Stomach (tissue), 4 donors: ENCODE measurements at regions not wholly inside any gene's neighbourhood (a gene's known extent, or its start where the extent isn't known, plus 50 kb on each side); places are given as distances from the start of the nearest gene placed in this dataset.

ENCODE experiments used
- EP300 ChIP-seq: sonication (generic); formaldehyde crosslinking; IDR thresholded peaks from one replicate; pipeline ENCODE4 v1.6.1; 2017; ENCODE audit warnings: antibody characterized with exemption
- POLR2A ChIP-seq, 4 donors: fragments of 450-650 bp; IDR thresholded peaks; one replicate each; pipeline ENCODE4 v1.6.1; 2016; ENCODE audit warnings: antibody characterized with exemption in 4 of 4, control low read depth in 2 of 4, mild to moderate bottlenecking in 1 of 4, moderate library complexity in 1 of 4
- POLR2AphosphoS5 ChIP-seq, 3 donors: sonication (generic); formaldehyde crosslinking; IDR thresholded peaks; one replicate each; pipeline ENCODE4 v1.6.1; 2016; ENCODE audit warnings: antibody characterized with exemption in 3 of 3
- TF ChIP-seq, protein P1 (sequence below), 7 experiments: fragments of 450-650 bp in 4 of 7; fragments of 200-600 bp in 3 of 7; sonication (generic) in 3 of 7; IDR thresholded peaks; one replicate each; pipeline ENCODE4 v1.5.1; 2016 to 2019; ENCODE audit warnings: antibody characterized with exemption in 7 of 7, control low read depth in 2 of 7, mild to moderate bottlenecking in 1 of 7

DNA sequence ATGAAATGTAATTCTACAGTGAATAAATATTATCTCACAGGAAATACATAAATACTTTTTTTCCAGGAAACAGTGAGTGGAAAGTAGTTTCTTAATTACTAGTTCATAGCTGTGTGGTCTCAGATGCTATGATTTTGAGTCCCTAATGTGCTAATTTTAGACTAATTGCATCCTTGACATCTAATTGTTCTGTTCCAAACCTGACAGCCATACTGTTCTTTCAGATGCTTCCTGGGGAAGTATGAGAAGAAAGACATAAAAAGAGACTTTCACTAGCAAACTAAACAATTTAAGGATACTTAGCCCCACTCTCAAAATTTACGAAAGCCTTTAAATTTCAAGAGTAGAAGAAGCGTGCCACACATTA, 350.9 kb upstream of the CDH20 start:
- TF ChIP-seq, protein P1, sequence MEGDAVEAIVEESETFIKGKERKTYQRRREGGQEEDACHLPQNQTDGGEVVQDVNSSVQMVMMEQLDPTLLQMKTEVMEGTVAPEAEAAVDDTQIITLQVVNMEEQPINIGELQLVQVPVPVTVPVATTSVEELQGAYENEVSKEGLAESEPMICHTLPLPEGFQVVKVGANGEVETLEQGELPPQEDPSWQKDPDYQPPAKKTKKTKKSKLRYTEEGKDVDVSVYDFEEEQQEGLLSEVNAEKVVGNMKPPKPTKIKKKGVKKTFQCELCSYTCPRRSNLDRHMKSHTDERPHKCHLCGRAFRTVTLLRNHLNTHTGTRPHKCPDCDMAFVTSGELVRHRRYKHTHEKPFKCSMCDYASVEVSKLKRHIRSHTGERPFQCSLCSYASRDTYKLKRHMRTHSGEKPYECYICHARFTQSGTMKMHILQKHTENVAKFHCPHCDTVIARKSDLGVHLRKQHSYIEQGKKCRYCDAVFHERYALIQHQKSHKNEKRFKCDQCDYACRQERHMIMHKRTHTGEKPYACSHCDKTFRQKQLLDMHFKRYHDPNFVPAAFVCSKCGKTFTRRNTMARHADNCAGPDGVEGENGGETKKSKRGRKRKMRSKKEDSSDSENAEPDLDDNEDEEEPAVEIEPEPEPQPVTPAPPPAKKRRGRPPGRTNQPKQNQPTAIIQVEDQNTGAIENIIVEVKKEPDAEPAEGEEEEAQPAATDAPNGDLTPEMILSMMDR (IDR thresholded peaks at IDR 0.05) = no peak
- TF ChIP-seq EP300 = no peak
- no peak for TF ChIP-seq POLR2A (IDR thresholded peaks at IDR 0.05)
- TF ChIP-seq POLR2AphosphoS5 (IDR thresholded peaks at IDR 0.05) = no peak
